ENCODE measurements at regions not wholly inside any gene's neighbourhood (a gene's known extent, or its start where the extent isn't known, plus 50 kb on each side); places are given as distances from the start of the nearest gene placed in this dataset.
"Not testable (repeated sequence)": the region's sequence is repeated elsewhere in the genome, so short reads cannot be mapped to it uniquely, and the experiment has no call there.

DNA sequence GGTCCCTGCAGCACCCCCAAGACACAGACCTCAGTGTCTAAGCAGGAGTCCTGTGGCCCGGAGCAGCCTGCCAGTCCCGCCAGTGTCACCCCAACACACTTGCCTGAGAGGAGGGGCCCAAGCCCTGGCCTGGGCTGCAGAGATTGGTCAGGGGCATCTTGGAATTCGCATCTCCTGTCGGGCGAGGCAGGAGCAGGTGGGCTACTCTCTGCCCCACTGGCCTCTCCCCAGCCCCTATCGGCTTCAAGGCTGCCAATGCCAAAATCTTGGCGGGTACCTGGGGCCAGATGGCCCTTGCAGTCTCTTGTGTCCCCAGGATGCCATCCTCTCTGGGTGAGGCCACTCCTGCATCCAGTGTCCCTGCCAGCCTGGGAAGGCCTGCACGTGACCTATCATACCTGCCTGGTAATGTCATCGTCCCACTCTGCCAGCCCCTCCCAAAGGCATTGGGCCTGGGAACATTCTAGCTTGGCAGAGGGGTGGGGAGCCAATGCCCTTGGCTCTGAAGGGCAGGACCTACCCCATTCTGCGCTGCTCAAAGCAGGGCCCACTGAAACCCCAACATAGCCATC, 304.6 kb downstream of the CCDC74A start:
- TF ChIP-seq, protein P1, sequence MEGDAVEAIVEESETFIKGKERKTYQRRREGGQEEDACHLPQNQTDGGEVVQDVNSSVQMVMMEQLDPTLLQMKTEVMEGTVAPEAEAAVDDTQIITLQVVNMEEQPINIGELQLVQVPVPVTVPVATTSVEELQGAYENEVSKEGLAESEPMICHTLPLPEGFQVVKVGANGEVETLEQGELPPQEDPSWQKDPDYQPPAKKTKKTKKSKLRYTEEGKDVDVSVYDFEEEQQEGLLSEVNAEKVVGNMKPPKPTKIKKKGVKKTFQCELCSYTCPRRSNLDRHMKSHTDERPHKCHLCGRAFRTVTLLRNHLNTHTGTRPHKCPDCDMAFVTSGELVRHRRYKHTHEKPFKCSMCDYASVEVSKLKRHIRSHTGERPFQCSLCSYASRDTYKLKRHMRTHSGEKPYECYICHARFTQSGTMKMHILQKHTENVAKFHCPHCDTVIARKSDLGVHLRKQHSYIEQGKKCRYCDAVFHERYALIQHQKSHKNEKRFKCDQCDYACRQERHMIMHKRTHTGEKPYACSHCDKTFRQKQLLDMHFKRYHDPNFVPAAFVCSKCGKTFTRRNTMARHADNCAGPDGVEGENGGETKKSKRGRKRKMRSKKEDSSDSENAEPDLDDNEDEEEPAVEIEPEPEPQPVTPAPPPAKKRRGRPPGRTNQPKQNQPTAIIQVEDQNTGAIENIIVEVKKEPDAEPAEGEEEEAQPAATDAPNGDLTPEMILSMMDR (IDR thresholded peaks at IDR 0.05; ENCODE audit: low read depth, low read length, missing input control): not testable (repeated sequence)
- TF ChIP-seq, protein P2, sequence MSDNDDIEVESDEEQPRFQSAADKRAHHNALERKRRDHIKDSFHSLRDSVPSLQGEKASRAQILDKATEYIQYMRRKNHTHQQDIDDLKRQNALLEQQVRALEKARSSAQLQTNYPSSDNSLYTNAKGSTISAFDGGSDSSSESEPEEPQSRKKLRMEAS (IDR thresholded peaks at IDR 0.05): not testable (repeated sequence)
- TF ChIP-seq JUND (IDR thresholded peaks at IDR 0.05); RXRA (IDR thresholded peaks at IDR 0.05); RAD21 (IDR thresholded peaks at IDR 0.05); TAF1 (conservative IDR thresholded peaks at IDR 0.05); EGR1 (IDR thresholded peaks at IDR 0.05; ENCODE audit: low read depth in 2 of 2); SP1 (IDR thresholded peaks at IDR 0.05); YY1 (IDR thresholded peaks at IDR 0.05); GABPA (IDR thresholded peaks at IDR 0.05 in 1 of 2, conservative IDR thresholded peaks at IDR 0.05 in 1 of 2); HNF4A (conservative IDR thresholded peaks at IDR 0.05): not testable (repeated sequence)
- TF ChIP-seq, protein P3, sequence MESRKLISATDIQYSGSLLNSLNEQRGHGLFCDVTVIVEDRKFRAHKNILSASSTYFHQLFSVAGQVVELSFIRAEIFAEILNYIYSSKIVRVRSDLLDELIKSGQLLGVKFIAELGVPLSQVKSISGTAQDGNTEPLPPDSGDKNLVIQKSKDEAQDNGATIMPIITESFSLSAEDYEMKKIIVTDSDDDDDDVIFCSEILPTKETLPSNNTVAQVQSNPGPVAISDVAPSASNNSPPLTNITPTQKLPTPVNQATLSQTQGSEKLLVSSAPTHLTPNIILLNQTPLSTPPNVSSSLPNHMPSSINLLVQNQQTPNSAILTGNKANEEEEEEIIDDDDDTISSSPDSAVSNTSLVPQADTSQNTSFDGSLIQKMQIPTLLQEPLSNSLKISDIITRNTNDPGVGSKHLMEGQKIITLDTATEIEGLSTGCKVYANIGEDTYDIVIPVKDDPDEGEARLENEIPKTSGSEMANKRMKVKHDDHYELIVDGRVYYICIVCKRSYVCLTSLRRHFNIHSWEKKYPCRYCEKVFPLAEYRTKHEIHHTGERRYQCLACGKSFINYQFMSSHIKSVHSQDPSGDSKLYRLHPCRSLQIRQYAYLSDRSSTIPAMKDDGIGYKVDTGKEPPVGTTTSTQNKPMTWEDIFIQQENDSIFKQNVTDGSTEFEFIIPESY (IDR thresholded peaks at IDR 0.05): not testable (repeated sequence)
- TF ChIP-seq, protein P4, sequence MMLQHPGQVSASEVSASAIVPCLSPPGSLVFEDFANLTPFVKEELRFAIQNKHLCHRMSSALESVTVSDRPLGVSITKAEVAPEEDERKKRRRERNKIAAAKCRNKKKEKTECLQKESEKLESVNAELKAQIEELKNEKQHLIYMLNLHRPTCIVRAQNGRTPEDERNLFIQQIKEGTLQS (IDR thresholded peaks at IDR 0.05): not testable (repeated sequence)
- TF ChIP-seq, protein P5, sequence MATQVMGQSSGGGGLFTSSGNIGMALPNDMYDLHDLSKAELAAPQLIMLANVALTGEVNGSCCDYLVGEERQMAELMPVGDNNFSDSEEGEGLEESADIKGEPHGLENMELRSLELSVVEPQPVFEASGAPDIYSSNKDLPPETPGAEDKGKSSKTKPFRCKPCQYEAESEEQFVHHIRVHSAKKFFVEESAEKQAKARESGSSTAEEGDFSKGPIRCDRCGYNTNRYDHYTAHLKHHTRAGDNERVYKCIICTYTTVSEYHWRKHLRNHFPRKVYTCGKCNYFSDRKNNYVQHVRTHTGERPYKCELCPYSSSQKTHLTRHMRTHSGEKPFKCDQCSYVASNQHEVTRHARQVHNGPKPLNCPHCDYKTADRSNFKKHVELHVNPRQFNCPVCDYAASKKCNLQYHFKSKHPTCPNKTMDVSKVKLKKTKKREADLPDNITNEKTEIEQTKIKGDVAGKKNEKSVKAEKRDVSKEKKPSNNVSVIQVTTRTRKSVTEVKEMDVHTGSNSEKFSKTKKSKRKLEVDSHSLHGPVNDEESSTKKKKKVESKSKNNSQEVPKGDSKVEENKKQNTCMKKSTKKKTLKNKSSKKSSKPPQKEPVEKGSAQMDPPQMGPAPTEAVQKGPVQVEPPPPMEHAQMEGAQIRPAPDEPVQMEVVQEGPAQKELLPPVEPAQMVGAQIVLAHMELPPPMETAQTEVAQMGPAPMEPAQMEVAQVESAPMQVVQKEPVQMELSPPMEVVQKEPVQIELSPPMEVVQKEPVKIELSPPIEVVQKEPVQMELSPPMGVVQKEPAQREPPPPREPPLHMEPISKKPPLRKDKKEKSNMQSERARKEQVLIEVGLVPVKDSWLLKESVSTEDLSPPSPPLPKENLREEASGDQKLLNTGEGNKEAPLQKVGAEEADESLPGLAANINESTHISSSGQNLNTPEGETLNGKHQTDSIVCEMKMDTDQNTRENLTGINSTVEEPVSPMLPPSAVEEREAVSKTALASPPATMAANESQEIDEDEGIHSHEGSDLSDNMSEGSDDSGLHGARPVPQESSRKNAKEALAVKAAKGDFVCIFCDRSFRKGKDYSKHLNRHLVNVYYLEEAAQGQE (IDR thresholded peaks at IDR 0.05): not testable (repeated sequence)

All from liver (tissue), 3 donors.